Thyroid gland (tissue), 4 donors: ENCODE measurements at regions not wholly inside any gene's neighbourhood (a gene's known extent, or its start where the extent isn't known, plus 50 kb on each side); places are given as distances from the start of the nearest gene placed in this dataset.

Experiments used
- POLR2A ChIP-seq, 2 donors: fragments of 450-650 bp; IDR thresholded peaks; one replicate each; pipeline ENCODE4 v1.6.1; 2017; ENCODE audit warnings: antibody characterized with exemption in 2 of 2, mild to moderate bottlenecking in 2 of 2, moderate library complexity in 1 of 2
- TF ChIP-seq, protein P1 (sequence below), 6 experiments: fragments of 200-600 bp in 3 of 6; fragments of 450-650 bp in 3 of 6; sonication (generic) in 3 of 6; IDR thresholded peaks; one replicate each; pipeline ENCODE4 v1.5.1; 2016 to 2019; ENCODE audit warnings: antibody characterized with exemption in 6 of 6, mild to moderate bottlenecking in 2 of 6, inconsistent platforms in 1 of 6, moderate library complexity in 1 of 6

DNA sequence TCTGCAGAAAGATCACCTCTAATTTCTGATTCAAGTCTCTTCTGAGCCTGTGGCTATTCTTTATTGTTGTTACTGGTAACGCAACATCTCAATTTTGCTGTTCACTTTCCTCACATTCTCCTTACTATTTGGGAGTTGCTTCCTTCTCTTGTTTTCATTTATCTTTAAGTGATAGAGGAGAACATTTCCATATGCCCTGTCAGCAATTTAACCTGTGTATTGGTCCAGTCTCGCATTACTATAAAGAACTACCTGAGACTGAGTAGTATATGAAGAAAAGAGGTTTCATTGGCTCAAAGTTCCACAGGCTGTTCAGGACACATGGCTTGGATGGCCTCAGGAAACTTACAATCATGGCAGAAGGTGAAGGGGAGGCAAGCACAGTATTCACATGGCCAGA is 1025.1 kb downstream of the OTOL1 start:
- TF ChIP-seq, protein P1, sequence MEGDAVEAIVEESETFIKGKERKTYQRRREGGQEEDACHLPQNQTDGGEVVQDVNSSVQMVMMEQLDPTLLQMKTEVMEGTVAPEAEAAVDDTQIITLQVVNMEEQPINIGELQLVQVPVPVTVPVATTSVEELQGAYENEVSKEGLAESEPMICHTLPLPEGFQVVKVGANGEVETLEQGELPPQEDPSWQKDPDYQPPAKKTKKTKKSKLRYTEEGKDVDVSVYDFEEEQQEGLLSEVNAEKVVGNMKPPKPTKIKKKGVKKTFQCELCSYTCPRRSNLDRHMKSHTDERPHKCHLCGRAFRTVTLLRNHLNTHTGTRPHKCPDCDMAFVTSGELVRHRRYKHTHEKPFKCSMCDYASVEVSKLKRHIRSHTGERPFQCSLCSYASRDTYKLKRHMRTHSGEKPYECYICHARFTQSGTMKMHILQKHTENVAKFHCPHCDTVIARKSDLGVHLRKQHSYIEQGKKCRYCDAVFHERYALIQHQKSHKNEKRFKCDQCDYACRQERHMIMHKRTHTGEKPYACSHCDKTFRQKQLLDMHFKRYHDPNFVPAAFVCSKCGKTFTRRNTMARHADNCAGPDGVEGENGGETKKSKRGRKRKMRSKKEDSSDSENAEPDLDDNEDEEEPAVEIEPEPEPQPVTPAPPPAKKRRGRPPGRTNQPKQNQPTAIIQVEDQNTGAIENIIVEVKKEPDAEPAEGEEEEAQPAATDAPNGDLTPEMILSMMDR (IDR thresholded peaks at IDR 0.05) = no peak
- no peak for TF ChIP-seq POLR2A (IDR thresholded peaks at IDR 0.05)
